NOMO-1 (cell line): ENCODE measurements at regions not wholly inside any gene's neighbourhood (a gene's known extent, or its start where the extent isn't known, plus 50 kb on each side); places are given as distances from the start of the nearest gene placed in this dataset.

Source experiments
- DNase-seq, 2 experiments: peaks; one replicate each; lab custom pipeline; 2025; ENCODE audit not compliant: unreplicated experiment in 2 of 2; lab: John Stamatoyannopoulos, UW

GRCh38 chr6:110033101-110033500 is 55.0 kb downstream of the GPR6 start:
- DNase-seq: no peak

- DNase-seq: no peak
Observed at GRCh38 chr6:110033749-110034666, 55.9 kb downstream of the GPR6 start.

DNA sequence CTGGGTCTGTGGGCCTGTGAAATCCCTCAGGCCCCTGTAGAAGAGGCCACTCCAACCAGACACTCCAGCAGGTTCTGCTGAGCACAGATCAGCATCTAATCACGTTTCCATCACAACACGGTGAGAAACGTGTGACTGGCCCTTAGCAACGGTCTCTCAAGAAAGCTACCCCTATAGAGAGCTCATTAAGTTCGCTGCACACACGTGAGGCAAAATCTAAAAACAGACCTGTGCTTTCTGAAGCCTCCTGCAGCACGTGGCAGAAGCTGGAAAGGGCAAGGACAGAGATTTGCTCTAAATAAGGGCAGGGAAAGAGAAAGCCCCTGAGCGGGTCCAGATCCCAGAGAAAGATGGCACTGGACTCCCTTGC is 56.5 kb downstream of the GPR6 start:
- no peak for DNase-seq

GRCh38 chr6:110035321-110035720 is 57.2 kb downstream of the GPR6 start:
- DNase-seq: no peak

DNA sequence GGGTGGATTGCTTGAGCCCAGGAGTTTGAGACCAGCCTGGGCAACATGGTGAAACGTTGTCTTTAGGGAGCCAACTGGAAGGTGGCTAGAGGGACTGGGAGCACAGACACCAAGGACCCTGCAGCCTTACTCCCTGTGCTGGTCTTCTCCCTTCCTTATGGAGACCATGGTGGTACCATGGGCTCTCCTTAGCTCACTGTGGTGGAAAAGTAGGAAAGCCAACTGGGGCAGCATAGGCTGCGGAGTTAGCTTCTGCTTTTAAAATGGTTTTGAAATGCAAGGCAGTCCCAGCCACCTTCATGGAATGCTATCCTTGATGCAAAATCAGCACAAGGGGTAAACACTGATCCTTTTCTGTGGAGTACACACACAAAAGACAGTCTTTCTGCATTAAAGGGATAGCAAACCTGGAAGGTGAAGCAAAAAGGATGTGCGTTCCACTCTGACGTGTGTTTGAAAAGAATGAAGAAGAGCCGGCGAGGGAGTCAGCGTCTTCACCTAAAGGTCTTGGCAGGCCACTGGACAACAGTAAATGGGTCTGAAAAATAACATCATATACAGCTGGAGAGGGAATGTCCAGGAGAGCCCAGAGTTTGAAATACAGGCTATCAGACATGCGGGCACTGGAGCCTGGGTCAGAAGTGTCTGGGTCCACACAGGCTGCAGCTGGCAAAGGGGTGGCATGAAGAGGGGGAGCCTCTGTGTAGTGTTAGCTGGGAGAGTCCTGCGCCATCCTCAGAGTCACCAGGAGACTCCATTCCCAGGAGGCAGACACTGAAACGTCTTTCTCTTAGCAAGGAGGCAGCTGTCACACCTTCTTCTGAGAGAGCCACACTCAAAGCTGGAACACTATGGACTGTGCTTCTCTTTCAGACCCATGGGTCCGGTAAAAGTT is 58.5 kb downstream of the GPR6 start:
- no peak for DNase-seq

DNA sequence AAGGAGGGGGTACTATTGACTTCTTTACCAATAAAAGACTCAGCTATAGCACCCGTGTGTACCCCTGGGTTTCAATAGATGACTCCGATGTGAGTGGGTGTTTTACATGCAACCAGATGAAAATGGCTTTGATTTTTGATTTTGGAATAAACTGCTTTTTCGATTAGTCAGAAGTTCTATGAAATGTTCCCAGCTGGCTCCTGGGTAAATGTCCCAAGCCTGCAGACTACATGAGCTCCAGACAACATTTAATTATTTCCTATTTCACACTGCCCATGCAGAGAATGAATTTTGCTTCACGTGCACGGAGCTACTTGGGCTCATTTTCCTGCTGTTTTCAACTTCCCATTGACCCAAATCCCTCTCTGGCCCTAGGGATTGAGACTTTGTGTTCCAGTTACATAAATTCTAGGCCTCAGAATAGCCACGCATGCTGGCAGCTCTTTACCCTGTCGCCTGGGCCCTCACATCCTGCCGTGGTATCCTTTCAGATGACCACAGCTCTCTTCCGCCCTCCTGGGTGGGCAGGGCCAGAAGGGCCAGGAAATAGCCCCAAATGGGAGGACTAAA is 59.7 kb downstream of the GPR6 start:
- no peak for DNase-seq

DNA sequence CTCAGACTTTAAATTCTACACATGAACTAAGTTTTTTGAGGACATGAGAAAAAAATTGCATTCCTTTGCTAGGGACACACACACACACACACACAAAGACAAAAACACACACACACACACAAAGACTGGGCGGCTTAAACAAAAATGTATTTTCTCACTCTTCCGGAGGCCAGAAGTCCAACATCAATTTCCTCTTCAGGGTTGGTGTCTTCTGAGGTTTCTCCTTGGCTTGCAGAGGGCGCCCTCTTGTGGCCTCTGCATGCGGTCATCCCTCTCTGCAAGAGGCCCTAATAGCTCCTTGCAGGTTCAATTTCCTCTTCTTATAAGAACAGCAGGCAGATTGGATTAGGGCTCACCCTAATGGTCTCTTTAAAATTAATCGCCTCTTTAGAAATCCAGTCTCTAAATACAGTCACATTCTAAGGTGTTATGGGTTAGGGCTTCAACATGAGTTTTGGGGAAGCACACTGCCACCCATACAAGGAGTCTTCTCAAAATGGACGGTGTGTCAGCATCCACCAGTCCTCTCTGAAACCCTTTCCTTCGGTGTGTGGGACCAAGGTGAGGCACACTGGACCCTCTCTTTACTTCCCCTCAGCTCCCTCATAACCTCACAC is 61.4 kb downstream of the GPR6 start:
- DNase-seq: peak; percentile 75 to 91

GRCh38 chr6:110039981-110040383 is 61.9 kb downstream of the GPR6 start:
- DNase-seq: peak; percentile 36 to 63

DNA sequence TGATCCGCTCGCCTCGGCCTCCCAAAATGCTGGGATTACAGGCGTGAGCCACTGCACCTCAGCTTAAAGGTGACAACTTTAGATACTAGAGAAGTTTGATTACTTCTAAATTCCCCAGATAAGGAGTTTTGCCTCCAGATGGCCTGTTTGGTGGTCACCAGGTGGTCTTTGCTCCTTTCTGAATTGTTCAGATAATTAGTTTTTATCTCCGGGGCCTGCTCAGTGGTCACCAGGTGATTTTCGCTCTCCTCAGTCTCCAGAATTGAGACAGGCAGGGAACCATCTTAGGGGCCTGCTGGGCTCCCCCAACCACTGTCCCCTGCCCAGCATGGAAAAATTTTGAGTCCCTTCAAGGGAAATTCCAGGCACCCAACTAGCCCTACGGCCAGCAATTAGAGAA is 62.6 kb downstream of the GPR6 start:
- DNase-seq: no peak

DNA sequence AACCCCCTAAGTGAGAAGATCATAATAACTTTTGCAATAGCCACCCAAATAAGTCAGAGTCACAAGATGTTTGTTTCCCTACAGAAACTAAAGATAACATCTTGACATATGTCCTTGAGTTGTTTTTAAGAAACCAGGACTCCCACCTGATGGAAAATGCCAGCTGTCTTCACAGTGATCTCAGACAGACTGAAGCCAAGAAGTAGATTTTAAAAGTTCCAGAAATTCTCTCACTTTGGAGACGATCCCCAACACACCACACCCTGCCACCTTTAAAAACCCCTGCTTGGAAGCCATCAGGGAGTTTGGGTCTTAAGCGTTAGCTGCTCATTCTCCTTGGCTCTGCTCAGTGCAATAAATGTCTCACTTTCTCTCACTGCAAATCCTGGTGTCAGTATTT is 63.0 kb downstream of the GPR6 start:
- no peak for DNase-seq

- DNase-seq: no peak
Observed at GRCh38 chr6:110041830-110042229, 63.7 kb downstream of the GPR6 start.

GRCh38 chr6:110042670-110043296 is 64.7 kb downstream of the GPR6 start:
- DNase-seq: no peak

DNA sequence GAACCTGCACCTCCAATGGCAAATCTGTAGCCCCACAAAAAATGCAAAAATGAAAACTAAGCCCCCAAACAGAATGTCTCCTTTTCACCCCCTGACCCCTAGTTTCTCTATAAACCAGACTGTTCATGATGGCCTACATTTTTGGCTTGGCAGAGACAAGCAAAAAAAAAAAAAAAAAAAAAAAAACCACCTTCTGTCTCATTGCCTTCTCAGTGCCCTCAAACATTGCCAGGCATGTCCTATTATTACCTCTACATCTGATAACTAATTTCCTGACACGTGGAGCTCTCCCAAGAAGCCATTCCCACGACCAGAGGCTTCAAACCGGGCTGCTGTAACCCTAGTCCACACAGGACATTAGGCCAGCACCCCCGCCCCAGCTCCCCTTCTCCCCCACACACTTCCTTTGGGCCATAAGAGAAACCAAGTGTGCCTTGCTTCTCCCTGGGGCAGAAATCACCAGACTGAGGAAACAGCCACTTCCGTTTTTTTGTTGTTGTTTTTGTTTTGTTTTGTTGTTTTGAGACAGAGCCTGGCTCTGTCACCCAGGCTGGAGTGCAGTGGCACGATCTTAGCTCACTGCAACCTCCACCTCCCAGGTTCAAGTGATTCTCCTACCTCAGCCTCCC is 65.4 kb downstream of the GPR6 start:
- no peak for DNase-seq

- no peak for DNase-seq
Observed at GRCh38 chr6:110044096-110044495, 66.0 kb downstream of the GPR6 start.

- DNase-seq: no peak
Observed at GRCh38 chr6:110044622-110045021, 66.5 kb downstream of the GPR6 start.

DNA sequence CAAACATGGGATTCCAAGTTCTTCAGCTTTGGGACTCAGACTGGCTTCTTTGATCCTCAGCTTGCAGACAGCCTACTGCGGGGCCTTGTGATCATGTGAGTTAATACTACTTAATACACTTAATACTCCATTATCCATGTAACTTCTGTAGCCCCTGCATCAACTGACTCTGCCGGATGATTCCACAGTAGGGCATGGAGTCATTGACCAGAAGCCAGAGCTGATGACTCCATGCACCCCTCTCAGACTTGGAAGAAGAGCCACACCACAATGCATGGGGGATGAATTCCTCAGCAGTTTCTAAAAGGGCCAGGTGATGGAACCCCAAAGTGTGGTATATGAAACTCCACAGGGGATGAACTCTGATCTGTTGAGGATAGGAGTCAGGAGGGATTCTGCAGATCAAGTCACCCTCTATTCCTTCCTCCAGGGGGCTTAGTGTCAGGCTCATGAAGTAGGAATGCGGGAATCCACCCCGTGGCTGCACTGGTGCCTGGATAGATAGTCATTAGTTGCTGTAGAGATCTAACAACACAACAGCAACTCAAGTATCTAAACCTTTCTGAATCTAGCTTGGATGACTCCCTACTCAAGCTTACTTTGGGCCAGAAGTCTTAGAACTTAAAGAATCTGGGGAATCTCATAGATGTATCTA is 70.2 kb downstream of the GPR6 start:
- DNase-seq: no peak

GRCh38 chr6:110049696-110050439 is 71.8 kb downstream of the GPR6 start:
- no peak for DNase-seq
